Neural progenitor cell (in vitro differentiated cells): ENCODE measurements at regions not wholly inside any gene's neighbourhood (a gene's known extent, or its start where the extent isn't known, plus 50 kb on each side); places are given as distances from the start of the nearest gene placed in this dataset.

Experiments used
- DNase-seq: peaks from one replicate; pipeline ENCODE4 v3.0.0-alpha.2; 2016; ENCODE audit warnings: low spot score
- H2AFZ ChIP-seq: fragments of 200-600 bp; sonication (generic); replicated peaks from 2 replicates; pipeline ENCODE4 v1.6.1; 2016; ENCODE audit warnings: antibody characterized with exemption
- H3F3A ChIP-seq: fragments of 200-600 bp; sonication (generic); 2 replicates; pipeline ENCODE4 v1.6.1; 2016; ENCODE audit warnings: antibody characterized with exemption, low read depth
- H3K27ac ChIP-seq: fragments of 200-600 bp; sonication (generic); 2 replicates; pipeline ENCODE4 v1.5.1; 2016; ENCODE audit warnings: mild to moderate bottlenecking
- H3K27me3 ChIP-seq: fragments of 200-600 bp; sonication (generic); 2 replicates; pipeline ENCODE4 v1.6.1; 2016; ENCODE audit warnings: mild to moderate bottlenecking, moderate library complexity
- H3K36me3 ChIP-seq: fragments of 200-600 bp; sonication (generic); 2 replicates; pipeline ENCODE4 v1.5.1; 2016
- H3K4me1 ChIP-seq: fragments of 200-600 bp; sonication (generic); 2 replicates; pipeline ENCODE4 v1.6.1; 2016; ENCODE audit warnings: mixed run types
- H3K4me2 ChIP-seq: fragments of 200-600 bp; sonication (generic); 2 replicates; pipeline ENCODE4 v1.6.1; 2016
- H3K4me3 ChIP-seq: fragments of 200-600 bp; sonication (generic); 2 replicates; pipeline ENCODE4 v1.5.1; 2016
- H3K79me2 ChIP-seq: fragments of 200-600 bp; sonication (generic); 2 replicates; pipeline ENCODE4 v1.6.1; 2016; ENCODE audit warnings: low read depth
- H3K9ac ChIP-seq: fragments of 200-600 bp; sonication (generic); 2 replicates; pipeline ENCODE4 v1.6.1; 2016
- H3K9me3 ChIP-seq: fragments of 200-600 bp; sonication (generic); 2 replicates; pipeline ENCODE4 v1.5.1; 2016; ENCODE audit warnings: low read depth
- H4K20me1 ChIP-seq: fragments of 200-600 bp; sonication (generic); 2 replicates; pipeline ENCODE4 v1.6.1; 2016; ENCODE audit warnings: low read depth
- H3K27ac Mint-ChIP-seq: 3 replicates; pipeline ENCODE4 v1.8.0; 2021; ENCODE audit warnings: mixed read lengths
- H3K27me3 Mint-ChIP-seq: 2 replicates; pipeline ENCODE4 v1.8.0; 2022; ENCODE audit warnings: low read depth, mild to moderate bottlenecking, inconsistent platforms, moderate library complexity, mixed read lengths; ENCODE audit not compliant: insufficient read depth
- H3K36me3 Mint-ChIP-seq: 3 replicates; pipeline ENCODE4 v1.8.0; 2021; ENCODE audit warnings: mixed read lengths
- H3K4me1 Mint-ChIP-seq: 3 replicates; pipeline ENCODE4 v1.8.0; 2021; ENCODE audit warnings: mixed read lengths
- H3K4me3 Mint-ChIP-seq: 3 replicates; pipeline ENCODE4 v1.8.0; 2021; ENCODE audit warnings: mild to moderate bottlenecking, moderate library complexity, mixed read lengths
- H3K9me3 Mint-ChIP-seq: 3 replicates; pipeline ENCODE4 v1.8.0; 2020; ENCODE audit warnings: mixed read lengths
- CTCF ChIP-seq: fragments of 200-600 bp; sonication (generic); IDR thresholded peaks from 2 replicates; pipeline ENCODE4 v1.5.1; 2017; ENCODE audit warnings: antibody characterized with exemption, mild to moderate bottlenecking
- EZH2 ChIP-seq: fragments of 200-600 bp; sonication (generic); IDR thresholded peaks from 2 replicates; pipeline ENCODE4 v1.6.1; 2017; ENCODE audit warnings: antibody characterized with exemption, mild to moderate bottlenecking, moderate library complexity
- EZH2phosphoT487 ChIP-seq: fragments of 200-600 bp; sonication (generic); IDR thresholded peaks from 2 replicates; pipeline ENCODE4 v1.6.1; 2017; ENCODE audit warnings: antibody characterized with exemption

- peaks cover 8% of the 10 kb centered on the region for H3K4me1 ChIP-seq
- no peak overlapping the region for H3K4me2 ChIP-seq
- H3K27me3 ChIP-seq, result no peaks in the 10 kb centered on the region
- no peaks in the 10 kb centered on the region for H3K27me3 Mint-ChIP-seq
- no peak overlapping the region for H3K4me3 Mint-ChIP-seq
- TF ChIP-seq EZH2phosphoT487 (no peak), EZH2 (no peak), CTCF (no peak)
- H3K4me1 Mint-ChIP-seq, result peaks cover 15% of the 10 kb centered on the region
- H4K20me1 ChIP-seq, result no peaks in the 10 kb centered on the region
- H3K36me3 Mint-ChIP-seq, result no peaks in the 10 kb centered on the region
- H2AFZ ChIP-seq, result no peak overlapping the region
- DNase-seq, result no peak
- no peak overlapping the region for H3K27ac ChIP-seq
- H3K4me3 ChIP-seq, result no peak overlapping the region
- peak overlapping the region; percentile 54 for H3K27ac Mint-ChIP-seq
- no peaks in the 10 kb centered on the region for H3K9me3 ChIP-seq
- H3K36me3 ChIP-seq, result no peaks in the 10 kb centered on the region
- H3K79me2 ChIP-seq, result no peaks in the 10 kb centered on the region
- H3K9ac ChIP-seq, result no peak overlapping the region
- H3K9me3 Mint-ChIP-seq, result no peaks in the 10 kb centered on the region
- peaks cover 21% of the 10 kb centered on the region for H3F3A ChIP-seq
Observed at GRCh38 chr12:14175206-14175605, 190.3 kb upstream of the ATF7IP start.

GRCh38 chr12:14185427-14186192 is 179.9 kb upstream of the ATF7IP start:
- H3K36me3 Mint-ChIP-seq, result no peaks in the 10 kb centered on the region
- H3F3A ChIP-seq, result no peaks in the 10 kb centered on the region
- peak overlapping the region; percentile 99 for H2AFZ ChIP-seq

GRCh38 chr12:14186193-14186502 is 179.3 kb upstream of the ATF7IP start:
- H3K9ac ChIP-seq, result no peak overlapping the region
- H3K4me1 ChIP-seq, result peaks cover 11% of the 10 kb centered on the region
- no peak overlapping the region for H3K27ac Mint-ChIP-seq
- no peaks in the 10 kb centered on the region for H3K36me3 Mint-ChIP-seq
- no peak overlapping the region for H2AFZ ChIP-seq
- no peaks in the 10 kb centered on the region for H4K20me1 ChIP-seq
- H3K4me3 Mint-ChIP-seq, result no peak overlapping the region
- TF ChIP-seq CTCF, result no peak
- no peak for TF ChIP-seq EZH2phosphoT487
- no peak for TF ChIP-seq EZH2
- H3K4me2 ChIP-seq, result no peak overlapping the region
- H3F3A ChIP-seq, result no peaks in the 10 kb centered on the region
- no peaks in the 10 kb centered on the region for H3K27me3 ChIP-seq
- H3K36me3 ChIP-seq, result no peaks in the 10 kb centered on the region
- H3K4me1 Mint-ChIP-seq, result peaks cover 4% of the 10 kb centered on the region
- H3K4me3 ChIP-seq, result no peak overlapping the region
- no peaks in the 10 kb centered on the region for H3K9me3 ChIP-seq
- peaks cover 5% of the 10 kb centered on the region for H3K27me3 Mint-ChIP-seq
- H3K9me3 Mint-ChIP-seq, result peaks cover 2% of the 10 kb centered on the region
- H3K27ac ChIP-seq, result no peak overlapping the region
- H3K79me2 ChIP-seq, result no peaks in the 10 kb centered on the region
- DNase-seq, result no peak

More at GRCh38 chr12:14185427-14186192, 179.9 kb upstream of the ATF7IP start:
- Histone ChIP-seq H3K27me3 (no peaks in the 10 kb centered on the region), H3K27ac (no peak overlapping the region), H4K20me1 (no peaks in the 10 kb centered on the region), H3K4me1 (peaks cover 11% of the 10 kb centered on the region), H3K9ac (no peak overlapping the region), H3K79me2 (no peaks in the 10 kb centered on the region), H3K4me2 (peak overlapping the region; percentile 35), H3K4me3 (no peak overlapping the region), H3K36me3 (no peaks in the 10 kb centered on the region), H3K9me3 (no peaks in the 10 kb centered on the region)
- peaks cover 5% of the 10 kb centered on the region for H3K27me3 Mint-ChIP-seq
- peak overlapping the region; percentile 89 for H3K27ac Mint-ChIP-seq
- DNase-seq, result peak; percentile 81
- H3K4me3 Mint-ChIP-seq, result no peak overlapping the region
- TF ChIP-seq CTCF (peak; percentile 92), EZH2 (no peak)
- H3K9me3 Mint-ChIP-seq, result peaks cover 7% of the 10 kb centered on the region
- H3K4me1 Mint-ChIP-seq, result peaks cover 4% of the 10 kb centered on the region
